ENCODE measurements at regions not wholly inside any gene's neighbourhood (a gene's known extent, or its start where the extent isn't known, plus 50 kb on each side); places are given as distances from the start of the nearest gene placed in this dataset.

DNA sequence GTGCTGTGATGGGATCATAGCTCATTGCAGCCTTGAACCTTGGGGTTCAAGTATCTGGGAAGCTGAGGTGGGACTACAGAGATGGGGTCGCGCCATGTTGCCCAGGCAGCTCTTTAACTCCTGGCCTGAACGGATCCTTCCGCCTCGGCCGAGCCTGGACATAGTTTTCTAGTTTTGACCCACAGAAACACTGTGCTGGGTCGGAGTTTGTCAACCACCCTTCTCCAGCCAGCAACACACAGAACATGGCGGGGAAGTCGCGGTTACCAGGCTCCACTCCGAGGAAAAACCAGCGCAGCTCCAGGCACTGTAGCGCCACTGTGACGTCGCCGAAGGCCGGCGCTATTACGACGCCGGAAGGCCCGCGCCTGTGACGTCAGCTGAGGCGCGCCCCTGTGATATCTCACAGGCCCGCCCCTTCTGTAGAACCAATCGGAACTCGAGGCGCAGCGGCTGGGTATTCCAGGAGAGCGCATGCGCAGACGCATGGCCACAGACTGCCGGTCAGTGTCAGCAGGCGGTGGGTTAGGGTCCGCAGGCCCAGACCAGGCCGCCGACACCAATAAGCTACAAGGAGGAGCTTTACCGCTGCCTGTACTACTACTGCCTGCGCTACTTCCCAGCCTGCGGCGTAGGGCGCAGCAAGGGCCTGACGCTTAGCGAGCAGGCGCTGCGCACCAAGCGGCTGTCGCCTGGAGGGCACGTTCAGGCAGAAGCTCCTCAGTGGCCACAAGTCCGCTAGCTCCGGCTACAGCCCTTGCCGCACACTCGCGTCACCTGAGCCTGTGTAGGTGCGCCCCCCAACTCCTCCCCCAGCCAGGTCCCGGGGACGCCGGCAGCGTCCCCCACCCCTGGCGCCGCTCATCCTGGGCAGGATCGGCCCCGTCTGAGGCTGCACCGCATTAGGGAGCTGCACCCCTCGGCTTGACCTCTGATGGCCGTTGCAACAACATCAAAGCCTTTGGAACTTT is 135.2 kb upstream of the KCTD7 start:
- TF ChIP-seq, protein P1, sequence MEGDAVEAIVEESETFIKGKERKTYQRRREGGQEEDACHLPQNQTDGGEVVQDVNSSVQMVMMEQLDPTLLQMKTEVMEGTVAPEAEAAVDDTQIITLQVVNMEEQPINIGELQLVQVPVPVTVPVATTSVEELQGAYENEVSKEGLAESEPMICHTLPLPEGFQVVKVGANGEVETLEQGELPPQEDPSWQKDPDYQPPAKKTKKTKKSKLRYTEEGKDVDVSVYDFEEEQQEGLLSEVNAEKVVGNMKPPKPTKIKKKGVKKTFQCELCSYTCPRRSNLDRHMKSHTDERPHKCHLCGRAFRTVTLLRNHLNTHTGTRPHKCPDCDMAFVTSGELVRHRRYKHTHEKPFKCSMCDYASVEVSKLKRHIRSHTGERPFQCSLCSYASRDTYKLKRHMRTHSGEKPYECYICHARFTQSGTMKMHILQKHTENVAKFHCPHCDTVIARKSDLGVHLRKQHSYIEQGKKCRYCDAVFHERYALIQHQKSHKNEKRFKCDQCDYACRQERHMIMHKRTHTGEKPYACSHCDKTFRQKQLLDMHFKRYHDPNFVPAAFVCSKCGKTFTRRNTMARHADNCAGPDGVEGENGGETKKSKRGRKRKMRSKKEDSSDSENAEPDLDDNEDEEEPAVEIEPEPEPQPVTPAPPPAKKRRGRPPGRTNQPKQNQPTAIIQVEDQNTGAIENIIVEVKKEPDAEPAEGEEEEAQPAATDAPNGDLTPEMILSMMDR (IDR thresholded peaks at IDR 0.05; ENCODE audit: borderline replicate concordance, extremely low read depth, insufficient read depth) = peak; percentile 28
- FAIRE-seq = peak; percentile 33
- intact Hi-C loops (cut with DNase I) = no loop called here

GRCh38 chr7:66497346-66497745 is 131.3 kb upstream of the KCTD7 start:
- intact Hi-C loops (cut with DNase I) = no loop called here
- DNase-seq (no peak), FAIRE-seq (no peak)
- H3K27me3 ChIP-seq (ENCODE audit: control insufficient read depth, insufficient read depth, low read length) = no peaks in the 10 kb centered on the region
- no peak overlapping the region for H3K27ac ChIP-seq (ENCODE audit: low read depth in 2 of 2, low read length in 2 of 2)
- H3K4me3 ChIP-seq (ENCODE audit: low read length in 3 of 3) = no peak overlapping the region
- H3K4me1 ChIP-seq (ENCODE audit: control insufficient read depth in 2 of 3, insufficient read depth in 2 of 3, low read depth in 1 of 3, low read length in 3 of 3) = peaks cover 0 to 5% (median 0%) of the 10 kb centered on the region in 3 donors
- H3K9me3 ChIP-seq (ENCODE audit: control insufficient read depth in 2 of 3, insufficient read depth in 1 of 3, low read length in 3 of 3) = no peaks in the 10 kb centered on the region
- no peak overlapping the region for H3K9ac ChIP-seq (ENCODE audit: low read length in 3 of 3)
- H3K36me3 ChIP-seq (ENCODE audit: control insufficient read depth in 2 of 3, insufficient read depth in 3 of 3, low read length in 3 of 3) = no peaks in the 10 kb centered on the region
- TF ChIP-seq, protein P1 (IDR thresholded peaks at IDR 0.05; ENCODE audit: borderline replicate concordance, extremely low read depth, insufficient read depth) = no peak

More for the DNA sequence above, 135.2 kb upstream of the KCTD7 start:
- Histone ChIP-seq H3K27me3 (ENCODE audit: control insufficient read depth, insufficient read depth, low read length) (no peaks in the 10 kb centered on the region), H3K9me3 (ENCODE audit: control insufficient read depth in 2 of 3, insufficient read depth in 1 of 3, low read length in 3 of 3) (no peaks in the 10 kb centered on the region), H3K4me1 (ENCODE audit: control insufficient read depth in 2 of 3, insufficient read depth in 2 of 3, low read depth in 1 of 3, low read length in 3 of 3) (peaks cover 0 to 5% (median 0%) of the 10 kb centered on the region in 3 donors), H3K27ac (ENCODE audit: low read depth in 2 of 2, low read length in 2 of 2) (peak overlapping the region; percentile 95), H3K4me3 (ENCODE audit: low read length in 3 of 3) (peak overlapping the region; percentile 93 to 100 (median 96)), H3K36me3 (ENCODE audit: control insufficient read depth in 2 of 3, insufficient read depth in 3 of 3, low read length in 3 of 3) (no peaks in the 10 kb centered on the region), H3K9ac (ENCODE audit: low read length in 3 of 3) (peak overlapping the region; percentile 85 to 95 (median 93))
- DNase-seq = peak; percentile 99

GRCh38 chr7:66500087-66500486 is 128.6 kb upstream of the KCTD7 start:
- DNase-seq (peak in 1 of 5 donors; percentile 9), FAIRE-seq (no peak)

More at GRCh38 chr7:66500087-66500486, 128.6 kb upstream of the KCTD7 start:
- Histone ChIP-seq H3K27ac (ENCODE audit: low read depth in 2 of 2, low read length in 2 of 2) (no peak overlapping the region), H3K36me3 (ENCODE audit: control insufficient read depth in 2 of 3, insufficient read depth in 3 of 3, low read length in 3 of 3) (no peaks in the 10 kb centered on the region), H3K4me3 (ENCODE audit: low read length in 3 of 3) (no peak overlapping the region), H3K9ac (ENCODE audit: low read length in 3 of 3) (no peak overlapping the region), H3K4me1 (ENCODE audit: control insufficient read depth in 2 of 3, insufficient read depth in 2 of 3, low read depth in 1 of 3, low read length in 3 of 3) (no peaks in the 10 kb centered on the region), H3K27me3 (ENCODE audit: control insufficient read depth, insufficient read depth, low read length) (no peaks in the 10 kb centered on the region), H3K9me3 (ENCODE audit: control insufficient read depth in 2 of 3, insufficient read depth in 1 of 3, low read length in 3 of 3) (no peaks in the 10 kb centered on the region)
- intact Hi-C loops (cut with DNase I) = no loop called here
- TF ChIP-seq, protein P1 (IDR thresholded peaks at IDR 0.05; ENCODE audit: borderline replicate concordance, extremely low read depth, insufficient read depth) = no peak

Measured in kidney (tissue), 13 donors.